ENCODE measurements at regions not wholly inside any gene's neighbourhood (a gene's known extent, or its start where the extent isn't known, plus 50 kb on each side); places are given as distances from the start of the nearest gene placed in this dataset.

- no peak for ATAC-seq
- Histone ChIP-seq H3K9me3 (no peaks in the 10 kb centered on the region), H3K4me1 (no peaks in the 10 kb centered on the region), H3K4me3 (no peak overlapping the region), H3K27ac (no peak overlapping the region), H3K27me3 (no peaks in the 10 kb centered on the region), H3K36me3 (no peaks in the 10 kb centered on the region)
- 33 to 65% methylated on average over 2 of the region's 2 CpGs for WGBS, 2 donors (ENCODE audit: low coverage in 1 of 2)
- TF ChIP-seq CTCF (IDR thresholded peaks at IDR 0.05) (no peak), POLR2AphosphoS5 (IDR thresholded peaks at IDR 0.05) (no peak), POLR2A (IDR thresholded peaks at IDR 0.05) (no peak), EP300 (IDR thresholded peaks at IDR 0.05) (no peak)
Observed at GRCh38 chr4:119774840-119775239, 146.2 kb upstream of the PDE5A start.

DNA sequence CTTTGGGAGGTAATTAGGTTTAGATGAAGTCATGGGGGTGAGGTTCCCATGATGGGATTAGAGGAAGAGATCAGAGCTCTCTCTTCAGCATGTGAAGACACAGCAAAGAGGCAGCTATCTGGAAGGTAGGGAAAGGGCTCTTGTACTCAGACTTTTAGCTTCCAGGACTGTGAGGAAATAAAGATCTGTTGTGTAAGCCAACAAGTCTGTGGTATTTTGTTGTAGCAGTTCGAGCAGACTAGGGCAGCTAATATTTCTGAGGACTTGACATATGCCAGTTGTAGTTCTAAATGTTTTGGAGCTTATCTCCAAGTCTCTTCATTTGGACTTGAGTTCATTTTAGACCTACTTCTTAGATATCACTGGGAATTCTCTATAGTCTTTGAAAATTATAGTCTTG lies 137.3 kb upstream of the PDE5A start:
- Histone ChIP-seq H3K4me3 (no peak overlapping the region), H3K4me1 (peaks cover 0 to 8% (median 0%) of the 10 kb centered on the region in 3 donors), H3K36me3 (no peaks in the 10 kb centered on the region), H3K9me3 (peaks cover 0 to 3% (median 0%) of the 10 kb centered on the region in 3 donors), H3K27me3 (no peaks in the 10 kb centered on the region), H3K27ac (no peak overlapping the region)
- no peak for TF ChIP-seq CTCF (IDR thresholded peaks at IDR 0.05)
- TF ChIP-seq POLR2A (IDR thresholded peaks at IDR 0.05): no peak
- no peak for TF ChIP-seq EP300 (IDR thresholded peaks at IDR 0.05)
- TF ChIP-seq POLR2AphosphoS5 (IDR thresholded peaks at IDR 0.05): no peak
- WGBS, 2 donors (ENCODE audit: low coverage in 1 of 2): 23 to 40% methylated on average over 1 of the region's 1 CpG
- no peak for ATAC-seq

- TF ChIP-seq CTCF (IDR thresholded peaks at IDR 0.05) (no peak), POLR2A (IDR thresholded peaks at IDR 0.05) (no peak), POLR2AphosphoS5 (IDR thresholded peaks at IDR 0.05) (no peak), EP300 (IDR thresholded peaks at IDR 0.05) (no peak)
- ATAC-seq: no peak
- WGBS, 2 donors (ENCODE audit: low coverage in 1 of 2): 47 to 60% methylated on average over 1 of the region's 1 CpG
- no peaks in the 10 kb centered on the region for H3K27me3 ChIP-seq
- no peak overlapping the region for H3K4me3 ChIP-seq
- H3K27ac ChIP-seq: no peak overlapping the region
- H3K9me3 ChIP-seq: peaks cover 0 to 3% (median 0%) of the 10 kb centered on the region in 3 donors
- H3K4me1 ChIP-seq: peaks cover 0 to 8% (median 0%) of the 10 kb centered on the region in 3 donors
- no peaks in the 10 kb centered on the region for H3K36me3 ChIP-seq
Observed at GRCh38 chr4:119765469-119765868, 136.9 kb upstream of the PDE5A start.

DNA sequence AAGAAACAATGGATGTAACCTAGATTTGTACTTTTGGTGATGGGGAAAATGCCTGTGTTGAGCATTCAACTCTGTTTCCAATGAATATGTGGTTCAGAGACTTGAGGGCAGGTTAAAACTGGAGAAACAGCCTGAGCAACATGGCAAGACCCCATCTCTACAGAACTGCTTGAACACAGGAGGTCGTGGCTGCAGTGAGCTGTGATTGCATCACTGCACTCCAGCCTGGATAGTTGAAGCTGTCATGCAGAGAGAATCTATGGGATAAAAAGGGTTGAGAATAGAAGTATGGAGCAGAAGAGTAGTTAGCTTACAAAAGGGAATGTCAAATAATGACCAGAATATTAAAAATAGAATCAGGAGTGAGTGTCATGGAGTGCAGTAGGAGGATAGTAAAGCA lies 134.8 kb upstream of the PDE5A start:
- Histone ChIP-seq H3K4me3 (no peak overlapping the region), H3K27me3 (no peaks in the 10 kb centered on the region), H3K36me3 (no peaks in the 10 kb centered on the region), H3K27ac (no peak overlapping the region), H3K4me1 (no peaks in the 10 kb centered on the region), H3K9me3 (peaks cover 0 to 3% (median 0%) of the 10 kb centered on the region in 3 donors)
- no peak for TF ChIP-seq EP300 (IDR thresholded peaks at IDR 0.05)
- TF ChIP-seq POLR2AphosphoS5 (IDR thresholded peaks at IDR 0.05): no peak
- WGBS, 2 donors (ENCODE audit: low coverage in 1 of 2): 71% methylated on average over 1 of the region's 1 CpG; no CpG with 5 or more reads in 1 of the 2 donors
- ATAC-seq: no peak

- H3K9me3 ChIP-seq: no peaks in the 10 kb centered on the region
- no peak overlapping the region for H3K4me3 ChIP-seq
- no peak for ATAC-seq
- TF ChIP-seq POLR2AphosphoS5 (IDR thresholded peaks at IDR 0.05): no peak
- no peak for TF ChIP-seq CTCF (IDR thresholded peaks at IDR 0.05)
- TF ChIP-seq POLR2A (IDR thresholded peaks at IDR 0.05): no peak
- no peak for TF ChIP-seq EP300 (IDR thresholded peaks at IDR 0.05)
- 10 to 31% methylated on average over 1 of the region's 1 CpG for WGBS, 2 donors (ENCODE audit: low coverage in 1 of 2)
- H3K27ac ChIP-seq: no peak overlapping the region
- peaks cover 0 to 10% (median 0%) of the 10 kb centered on the region in 3 donors for H3K4me1 ChIP-seq
- no peaks in the 10 kb centered on the region for H3K27me3 ChIP-seq
- no peaks in the 10 kb centered on the region for H3K36me3 ChIP-seq
Observed at GRCh38 chr4:119755599-119755998, 127.0 kb upstream of the PDE5A start.

All from gastroesophageal sphincter (tissue), 4 donors.